ENCODE measurements at regions not wholly inside any gene's neighbourhood (a gene's known extent, or its start where the extent isn't known, plus 50 kb on each side); places are given as distances from the start of the nearest gene placed in this dataset.

DNA sequence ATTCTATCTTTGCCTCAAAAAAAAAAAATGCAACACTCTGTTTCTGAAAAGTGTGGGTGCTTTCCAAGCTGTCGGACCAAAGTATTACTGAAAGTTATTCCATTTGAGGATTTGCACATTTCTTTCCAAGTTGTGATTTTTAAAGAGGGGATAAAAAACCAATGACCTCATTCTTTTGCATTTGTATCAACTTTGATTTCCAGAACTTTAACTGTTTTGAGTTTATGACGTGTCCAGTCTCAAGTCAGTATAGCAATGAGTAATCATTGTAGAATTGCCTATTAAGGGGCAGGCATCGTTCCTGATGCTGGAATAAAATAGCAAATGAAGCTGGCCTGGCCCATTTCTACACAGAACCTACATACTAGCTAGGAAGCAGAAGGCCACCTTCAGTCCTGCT is 229.6 kb upstream of the RBFOX1 start:
- no peak for ATAC-seq
- DNase-seq (ENCODE audit: low spot score): no peak

GRCh38 chr16:7101054-7101453 is 231.6 kb upstream of the RBFOX1 start:
- no peak for DNase-seq (ENCODE audit: low spot score)
- ATAC-seq: no peak

DNA sequence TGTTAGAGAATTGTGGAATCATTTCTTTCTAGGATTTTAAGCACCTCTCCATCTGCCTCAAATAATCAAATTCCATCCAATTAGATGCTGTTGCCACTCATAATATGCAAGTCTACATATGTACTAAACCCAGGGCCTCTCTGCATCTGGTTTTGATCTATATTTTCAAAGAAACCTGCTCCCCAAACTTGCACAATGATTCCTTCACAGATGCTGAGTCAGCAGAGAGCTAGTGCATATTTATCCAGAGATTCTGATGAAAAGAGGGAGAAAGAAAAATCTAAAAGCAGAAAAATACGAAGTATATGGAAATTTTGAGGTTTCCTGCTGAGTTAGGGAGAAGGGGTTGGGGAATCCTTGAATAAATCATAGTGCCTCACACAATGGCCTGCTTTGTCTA is 235.1 kb upstream of the RBFOX1 start:
- ATAC-seq (no peak), DNase-seq (ENCODE audit: low spot score) (no peak)

DNA sequence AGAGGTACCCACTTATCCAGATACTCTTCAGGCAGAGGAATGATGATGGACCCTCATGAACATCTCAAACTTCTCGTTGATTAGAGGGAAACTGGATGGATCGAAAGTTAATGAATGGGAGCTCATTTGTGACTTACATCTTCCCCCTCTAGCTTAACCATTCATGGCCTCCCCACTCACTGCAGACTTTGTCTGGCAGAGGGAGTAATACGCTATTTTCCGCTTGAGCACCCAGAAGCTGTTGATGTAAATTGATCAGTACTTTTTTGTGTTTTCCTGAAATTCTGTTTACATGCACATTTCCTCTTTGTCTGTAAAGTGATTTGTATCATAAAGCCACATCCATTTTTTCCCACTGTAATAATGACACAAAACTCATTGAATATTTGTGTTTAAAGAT is 239.1 kb upstream of the RBFOX1 start:
- ATAC-seq: no peak
- DNase-seq (ENCODE audit: low spot score): no peak

DNA sequence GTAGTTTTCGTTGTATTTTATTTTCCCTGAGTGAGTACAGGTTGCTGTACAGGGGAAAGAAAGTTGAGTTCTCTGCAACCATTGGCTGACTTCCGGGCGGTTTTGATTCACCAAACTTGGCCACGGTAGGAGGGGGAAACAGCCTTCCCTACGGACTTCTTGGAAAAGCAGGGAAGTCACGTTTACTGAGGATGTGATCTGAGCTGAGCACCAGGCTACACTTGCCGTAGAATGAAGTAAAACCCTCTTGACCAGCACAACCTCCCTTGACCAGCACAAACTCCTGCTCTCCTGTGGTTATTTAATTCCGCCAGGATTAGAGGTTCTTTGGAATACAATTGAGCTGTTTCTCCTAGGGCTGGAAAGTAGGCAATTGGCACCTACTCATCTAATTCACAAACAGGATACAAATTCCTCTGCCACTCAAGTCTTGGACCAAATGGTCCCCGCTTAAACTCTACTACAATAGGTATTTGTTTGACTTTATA is 242.0 kb upstream of the RBFOX1 start:
- ATAC-seq (no peak), DNase-seq (ENCODE audit: low spot score) (no peak)

GRCh38 chr16:7089751-7090150 is 242.9 kb upstream of the RBFOX1 start:
- ATAC-seq (no peak), DNase-seq (ENCODE audit: low spot score) (no peak)

GRCh38 chr16:7088711-7089110 is 243.9 kb upstream of the RBFOX1 start:
- DNase-seq (ENCODE audit: low spot score) (no peak), ATAC-seq (no peak)

DNA sequence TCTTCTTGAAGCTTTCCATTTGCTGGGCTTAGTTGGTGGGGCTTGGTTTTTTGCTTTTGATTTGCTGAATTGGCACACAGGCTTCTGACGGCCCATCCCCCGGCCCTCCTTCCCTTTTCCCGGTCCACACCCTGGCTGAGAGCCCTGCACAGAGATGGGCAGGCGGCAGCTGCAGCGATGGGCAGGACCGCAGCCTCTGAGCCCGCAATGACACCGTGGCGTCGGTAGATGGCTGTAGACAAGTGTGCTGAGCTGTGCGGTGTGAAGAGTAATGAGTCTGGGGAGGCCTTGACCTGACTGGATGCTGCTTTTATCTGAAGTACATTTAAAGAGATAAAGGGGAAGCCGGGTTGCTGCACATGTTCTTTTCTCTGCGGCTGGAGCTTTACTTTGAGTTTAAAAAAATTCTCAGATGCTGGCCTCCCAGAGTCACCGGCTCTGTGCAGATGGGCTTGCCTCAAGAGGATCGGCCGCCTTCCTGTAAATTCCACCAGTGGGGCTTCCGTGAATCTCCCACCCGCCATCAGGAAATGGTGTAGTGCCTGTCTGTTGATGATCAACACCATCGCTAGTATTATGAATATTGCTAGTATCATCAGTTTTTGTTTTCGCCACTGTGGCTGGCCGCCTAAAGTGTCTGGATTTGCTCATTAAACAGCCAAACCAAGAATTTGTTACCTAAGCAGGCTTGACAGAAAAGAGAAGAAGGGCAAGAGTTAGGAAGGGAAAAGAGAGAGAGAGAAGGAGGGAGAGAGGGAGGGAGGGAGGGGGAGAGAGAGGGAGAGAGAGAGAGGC is 245.6 kb upstream of the RBFOX1 start:
- no peak for DNase-seq (ENCODE audit: low spot score)
- ATAC-seq: peak; percentile 76

- DNase-seq (ENCODE audit: low spot score): no peak
Observed at GRCh38 chr16:7085776-7086175, 246.9 kb upstream of the RBFOX1 start.

GRCh38 chr16:7083096-7083495 is 249.5 kb upstream of the RBFOX1 start:
- no peak for DNase-seq (ENCODE audit: low spot score)

More at GRCh38 chr16:7085776-7086175, 246.9 kb upstream of the RBFOX1 start:
- ATAC-seq: no peak

GRCh38 chr16:7077636-7078035 is 255.0 kb upstream of the RBFOX1 start:
- DNase-seq (ENCODE audit: low spot score) (no peak), ATAC-seq (no peak)

More at GRCh38 chr16:7083096-7083495, 249.5 kb upstream of the RBFOX1 start:
- ATAC-seq: no peak

GRCh38 chr16:7074715-7075114 is 257.9 kb upstream of the RBFOX1 start:
- DNase-seq (ENCODE audit: low spot score): no peak
- no peak for ATAC-seq

DNA sequence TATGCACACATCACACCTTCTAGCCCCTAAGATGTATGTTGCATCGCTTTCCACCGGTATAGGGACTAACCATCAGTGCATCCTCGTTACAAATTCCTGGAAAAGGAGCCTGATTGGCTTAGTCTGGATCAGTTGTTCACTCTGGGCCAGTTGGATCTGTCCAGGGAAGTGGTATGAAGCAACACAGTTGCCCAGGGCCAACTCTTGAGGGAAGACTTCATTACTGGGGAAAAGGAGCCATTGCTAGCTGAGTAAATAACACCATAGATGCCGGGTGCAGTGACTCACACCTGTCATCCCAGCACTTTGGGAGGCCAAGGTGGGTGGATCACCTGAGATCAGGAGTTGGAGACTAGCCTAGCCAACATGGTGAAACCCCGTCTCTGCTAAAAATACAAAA is 275.2 kb upstream of the RBFOX1 start:
- DNase-seq (ENCODE audit: low spot score) (no peak), ATAC-seq (no peak)

- no peak for ATAC-seq
- DNase-seq (ENCODE audit: low spot score): no peak
Observed at GRCh38 chr16:7055443-7055842, 277.2 kb upstream of the RBFOX1 start.

DNA sequence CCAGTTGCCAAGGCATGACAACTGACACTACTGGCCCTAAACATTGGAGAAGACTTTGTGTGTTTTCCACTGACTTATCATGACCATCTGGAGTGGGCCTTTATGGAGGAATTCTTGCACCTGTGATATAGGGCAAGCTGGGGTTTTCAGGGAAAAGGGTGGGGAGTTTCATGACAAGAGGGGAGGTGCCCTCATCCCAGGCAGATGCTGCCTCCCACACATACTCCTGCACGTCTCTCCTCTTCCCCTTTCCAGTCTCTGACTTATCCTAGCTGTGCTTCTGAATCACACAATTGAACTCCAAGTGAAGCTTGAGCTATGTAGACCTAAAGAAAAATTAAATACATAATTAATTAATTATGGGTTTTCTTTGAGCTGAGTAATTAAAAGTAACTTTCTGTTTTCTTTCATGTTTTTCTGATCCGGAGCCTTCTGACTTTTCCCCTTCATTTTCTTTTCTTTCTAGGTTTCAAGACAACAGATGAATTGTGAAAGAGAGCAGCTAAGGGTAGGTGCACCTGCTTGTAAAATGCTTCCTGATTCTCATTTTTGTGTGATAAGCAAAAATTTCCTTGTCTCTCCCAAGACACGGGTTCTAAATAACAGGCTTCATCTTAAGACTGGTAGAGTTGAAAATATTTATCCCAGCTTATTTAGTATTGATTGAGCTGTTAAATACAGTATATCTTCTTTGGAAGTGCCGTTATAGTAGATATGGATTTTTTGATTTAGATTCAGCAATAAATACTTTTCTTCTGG is 280.9 kb upstream of the RBFOX1 start:
- ATAC-seq (no peak), DNase-seq (ENCODE audit: low spot score) (no peak)

GRCh38 chr16:7044331-7044730 is 288.3 kb upstream of the RBFOX1 start:
- DNase-seq (ENCODE audit: low spot score): no peak
- ATAC-seq: no peak

DNA sequence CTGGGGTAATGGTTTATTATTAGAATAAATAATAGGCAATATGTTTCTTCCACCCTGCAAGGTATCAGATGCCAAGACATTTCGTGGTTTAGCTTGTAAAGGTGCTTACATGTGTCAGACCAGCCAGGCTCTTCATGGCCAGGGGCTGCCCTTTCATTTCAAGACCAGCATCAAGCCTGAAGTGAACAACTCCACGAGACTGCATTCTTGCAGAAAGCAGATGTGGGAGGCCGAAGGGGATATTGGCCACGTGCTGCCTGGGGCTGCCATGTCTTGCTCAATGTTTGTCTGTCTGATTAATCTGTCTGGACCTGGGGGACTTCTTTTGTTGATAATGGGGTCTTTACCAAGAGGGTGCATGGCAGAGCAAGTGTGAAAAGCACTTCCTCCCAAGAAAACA is 294.2 kb upstream of the RBFOX1 start:
- ATAC-seq: no peak
- no peak for DNase-seq (ENCODE audit: low spot score)

DNA sequence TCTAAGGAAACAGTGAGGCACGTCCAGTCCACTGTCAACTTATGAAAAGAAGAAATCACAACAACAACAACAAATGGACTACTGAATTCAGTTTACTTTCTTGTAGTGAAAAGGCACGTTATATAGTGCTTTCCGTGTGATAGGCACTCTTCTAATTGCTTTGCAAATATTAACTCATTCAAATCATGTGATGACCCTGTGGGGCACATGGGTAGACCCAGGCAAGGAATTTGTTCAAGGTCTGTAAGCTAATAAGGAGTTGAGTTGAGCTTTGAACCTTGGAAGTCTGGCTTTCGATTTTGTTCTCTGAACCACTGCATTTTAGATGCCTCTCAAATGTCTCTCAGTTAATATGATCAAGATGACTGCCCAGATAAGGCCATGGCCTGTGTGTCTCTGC is 295.1 kb upstream of the RBFOX1 start:
- ATAC-seq: no peak

DNA sequence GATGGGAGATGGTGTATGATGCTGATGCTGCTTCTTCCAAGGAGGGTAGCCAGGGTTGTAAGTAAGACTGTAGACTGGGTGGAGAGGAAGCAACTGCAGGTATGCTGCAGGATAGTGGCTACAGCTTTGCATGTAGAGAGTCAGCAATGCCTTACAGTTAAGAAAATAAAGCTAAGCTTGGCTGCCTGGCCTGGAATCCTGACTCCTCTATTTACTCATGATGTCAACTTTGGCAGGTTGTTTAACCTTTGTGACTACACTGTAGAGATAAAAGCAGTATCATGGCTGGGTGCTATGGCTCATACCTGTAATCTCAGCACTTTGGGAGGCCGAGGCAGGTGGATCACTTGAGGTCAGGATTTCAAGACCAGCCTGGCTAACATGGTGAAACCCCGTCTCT is 301.6 kb upstream of the RBFOX1 start:
- no peak for DNase-seq (ENCODE audit: low spot score)
- ATAC-seq: peak; percentile 35

More for the DNA sequence above, 295.1 kb upstream of the RBFOX1 start:
- no peak for DNase-seq (ENCODE audit: low spot score)

DNA sequence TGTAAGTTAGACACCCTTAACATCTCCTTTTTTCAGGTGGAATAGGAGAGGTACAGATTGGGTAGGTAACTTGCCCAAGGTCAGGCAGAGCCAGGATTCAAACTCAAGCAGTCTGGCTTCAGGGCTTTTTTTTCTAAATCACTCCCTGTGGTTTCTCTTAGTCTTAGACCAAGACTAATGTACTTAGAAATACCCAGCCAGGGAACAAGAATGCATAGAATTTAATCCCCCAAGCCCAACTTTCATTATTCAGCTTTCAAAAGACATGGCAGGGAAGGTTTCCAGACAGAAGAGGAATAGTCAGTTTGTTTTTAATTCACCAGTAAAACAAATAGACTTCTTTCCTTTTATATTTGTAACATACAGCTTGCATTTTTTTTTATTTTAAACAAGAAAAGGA is 305.2 kb upstream of the RBFOX1 start:
- ATAC-seq (no peak), DNase-seq (ENCODE audit: low spot score) (no peak)

DNA sequence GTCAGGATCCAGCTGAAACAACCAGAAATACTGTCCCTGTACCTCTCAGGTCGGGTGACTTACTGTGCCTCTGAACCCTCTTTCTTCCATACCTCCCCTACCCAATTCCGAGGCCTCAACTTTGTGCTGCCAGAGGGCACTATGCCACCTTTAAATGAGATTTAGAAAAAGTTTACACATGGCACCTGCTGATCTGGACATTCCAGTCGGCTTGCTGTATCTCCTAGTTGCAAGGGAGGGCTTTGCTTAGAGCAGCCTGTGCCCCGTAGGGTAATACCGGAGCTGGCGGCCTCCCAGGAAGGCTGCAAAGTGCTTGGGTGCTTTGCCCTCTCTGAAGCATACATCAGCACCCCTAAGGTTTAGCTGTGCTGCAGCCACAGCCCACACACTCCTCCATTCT is 306.0 kb upstream of the RBFOX1 start:
- ATAC-seq (no peak), DNase-seq (ENCODE audit: low spot score) (no peak)

GRCh38 chr16:7025616-7026190 is 306.9 kb upstream of the RBFOX1 start:
- peak; percentile 96 for ATAC-seq

More at GRCh38 chr16:7025616-7026190, 306.9 kb upstream of the RBFOX1 start:
- peak; percentile 67 for DNase-seq (ENCODE audit: low spot score)
